CD4-positive, alpha-beta T cell treated with Interleukin-1 beta for 1 hour (primary cell): ENCODE measurements at regions not wholly inside any gene's neighbourhood (a gene's known extent, or its start where the extent isn't known, plus 50 kb on each side); places are given as distances from the start of the nearest gene placed in this dataset.
"Not testable (repeated sequence)": the region's sequence is repeated elsewhere in the genome, so short reads cannot be mapped to it uniquely, and the experiment has no call there.

Experiments used
- DNase-seq, 2 donors: peaks; one replicate each; pipeline ENCODE4 v3.0.0-alpha.2; 2020 to 2022

- not testable (repeated sequence) for DNase-seq
Measured at GRCh38 chr4:128646893-128647292, 162.6 kb upstream of the JADE1 start.

- not testable (repeated sequence) for DNase-seq
Measured at GRCh38 chr4:128644693-128645654, 164.5 kb upstream of the JADE1 start.

- DNase-seq: not testable (repeated sequence)
Measured at GRCh38 chr4:128644107-128644506, 165.4 kb upstream of the JADE1 start.

GRCh38 chr4:128641566-128641965, 167.9 kb upstream of the JADE1 start:
- DNase-seq: not testable (repeated sequence)

GRCh38 chr4:128639541-128640270, 169.8 kb upstream of the JADE1 start:
- DNase-seq: no peak

GRCh38 chr4:128636906-128637305, 172.6 kb upstream of the JADE1 start:
- no peak for DNase-seq

GRCh38 chr4:128635955-128636560, 173.4 kb upstream of the JADE1 start:
- no peak for DNase-seq

- no peak for DNase-seq
Measured at GRCh38 chr4:128635141-128635954, 174.2 kb upstream of the JADE1 start.

GRCh38 chr4:128633067-128633466, 176.4 kb upstream of the JADE1 start:
- DNase-seq: no peak

GRCh38 chr4:128630871-128631270, 178.6 kb upstream of the JADE1 start:
- DNase-seq: no peak

GRCh38 chr4:128623508-128624215, 185.8 kb upstream of the JADE1 start:
- no peak for DNase-seq

- not testable (repeated sequence) for DNase-seq
Measured at GRCh38 chr4:128620279-128620965, 189.1 kb upstream of the JADE1 start.

- no peak for DNase-seq
Measured at GRCh38 chr4:128615197-128615596, 194.3 kb upstream of the JADE1 start.

- no peak for DNase-seq
Measured at GRCh38 chr4:128608006-128608405, 201.5 kb upstream of the JADE1 start.

GRCh38 chr4:128606173-128606572, 203.3 kb upstream of the JADE1 start:
- no peak for DNase-seq

GRCh38 chr4:128604840-128605239, 204.7 kb upstream of the JADE1 start:
- no peak for DNase-seq

- DNase-seq: no peak
Measured at GRCh38 chr4:128604204-128604603, 205.3 kb upstream of the JADE1 start.

- no peak for DNase-seq
Measured at GRCh38 chr4:128603081-128603480, 206.4 kb upstream of the JADE1 start.

- no peak for DNase-seq
Measured at GRCh38 chr4:128601991-128602695, 207.4 kb upstream of the JADE1 start.
